Activated naive CD4-positive, alpha-beta T cell treated with anti-CD3 and anti-CD28 coated beads, Interleukin-2, amount 50 U/mL, for 24 hours (primary cell): ENCODE measurements at regions not wholly inside any gene's neighbourhood (a gene's known extent, or its start where the extent isn't known, plus 50 kb on each side); places are given as distances from the start of the nearest gene placed in this dataset.
"Not testable (repeated sequence)": the region's sequence is repeated elsewhere in the genome, so short reads cannot be mapped to it uniquely, and the experiment has no call there.

Experiments
- H3K27ac Mint-ChIP-seq: one replicate; pipeline ENCODE4 v1.8.0; 2021; ENCODE audit warnings: mild to moderate bottlenecking, mixed read lengths
- H3K27me3 Mint-ChIP-seq: one replicate; pipeline ENCODE4 v1.8.0; 2021; ENCODE audit warnings: mixed read lengths
- H3K36me3 Mint-ChIP-seq: one replicate; pipeline ENCODE4 v1.8.0; 2021; ENCODE audit warnings: mixed read lengths
- H3K4me1 Mint-ChIP-seq: one replicate; pipeline ENCODE4 v1.8.0; 2021; ENCODE audit warnings: mixed read lengths
- H3K4me3 Mint-ChIP-seq: one replicate; pipeline ENCODE4 v1.8.0; 2021; ENCODE audit warnings: mild to moderate bottlenecking, mixed read lengths
- H3K9me3 Mint-ChIP-seq: one replicate; pipeline ENCODE4 v1.8.0; 2021; ENCODE audit warnings: mixed read lengths

DNA sequence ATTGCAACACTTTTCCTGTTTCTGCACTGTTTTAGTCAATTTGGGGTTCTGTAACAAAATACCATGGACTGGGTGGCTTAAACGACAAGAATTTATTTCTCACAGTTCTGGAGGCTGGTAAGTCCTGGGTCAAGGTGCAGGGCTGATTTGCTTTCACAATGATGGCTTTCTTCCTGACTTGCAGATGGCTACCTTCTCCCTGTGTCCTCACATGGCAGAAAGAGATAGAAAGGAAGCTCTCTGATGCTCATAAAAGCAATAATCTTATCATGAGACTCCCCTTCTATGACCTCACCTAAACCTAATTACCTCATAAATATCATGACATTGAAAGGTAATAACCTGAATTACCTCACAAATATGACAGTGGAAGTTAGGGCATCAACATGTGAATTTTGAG is 511.5 kb upstream of the CITED2 start:
- Mint-ChIP-seq H3K27me3 (no peaks in the 10 kb centered on the region), H3K4me1 (no peaks in the 10 kb centered on the region), H3K9me3 (no peaks in the 10 kb centered on the region), H3K36me3 (no peaks in the 10 kb centered on the region), H3K4me3 (no peak overlapping the region), H3K27ac (no peak overlapping the region)

DNA sequence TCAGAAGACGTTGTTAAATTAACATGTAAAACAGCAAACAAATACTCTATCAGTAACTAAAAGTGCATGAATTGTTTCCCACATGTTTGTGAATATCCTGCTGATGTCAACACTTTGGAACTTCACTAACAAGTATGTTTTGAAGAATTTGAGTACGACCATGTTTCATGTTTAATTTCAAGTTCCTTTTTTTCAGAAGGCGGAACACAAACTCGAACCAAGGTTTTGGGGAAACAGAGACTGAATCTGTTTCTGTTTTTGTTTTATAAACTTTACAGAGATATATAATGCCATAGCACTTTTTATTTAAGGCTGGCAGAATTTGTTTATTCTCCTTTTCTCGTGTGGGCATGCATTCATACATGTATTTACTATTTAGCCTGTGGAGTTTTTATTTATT is 509.3 kb upstream of the CITED2 start:
- H3K9me3 Mint-ChIP-seq: no peaks in the 10 kb centered on the region
- peaks cover 1% of the 10 kb centered on the region for H3K27me3 Mint-ChIP-seq
- H3K4me1 Mint-ChIP-seq: no peaks in the 10 kb centered on the region
- no peak overlapping the region for H3K4me3 Mint-ChIP-seq
- no peaks in the 10 kb centered on the region for H3K36me3 Mint-ChIP-seq
- H3K27ac Mint-ChIP-seq: no peak overlapping the region

DNA sequence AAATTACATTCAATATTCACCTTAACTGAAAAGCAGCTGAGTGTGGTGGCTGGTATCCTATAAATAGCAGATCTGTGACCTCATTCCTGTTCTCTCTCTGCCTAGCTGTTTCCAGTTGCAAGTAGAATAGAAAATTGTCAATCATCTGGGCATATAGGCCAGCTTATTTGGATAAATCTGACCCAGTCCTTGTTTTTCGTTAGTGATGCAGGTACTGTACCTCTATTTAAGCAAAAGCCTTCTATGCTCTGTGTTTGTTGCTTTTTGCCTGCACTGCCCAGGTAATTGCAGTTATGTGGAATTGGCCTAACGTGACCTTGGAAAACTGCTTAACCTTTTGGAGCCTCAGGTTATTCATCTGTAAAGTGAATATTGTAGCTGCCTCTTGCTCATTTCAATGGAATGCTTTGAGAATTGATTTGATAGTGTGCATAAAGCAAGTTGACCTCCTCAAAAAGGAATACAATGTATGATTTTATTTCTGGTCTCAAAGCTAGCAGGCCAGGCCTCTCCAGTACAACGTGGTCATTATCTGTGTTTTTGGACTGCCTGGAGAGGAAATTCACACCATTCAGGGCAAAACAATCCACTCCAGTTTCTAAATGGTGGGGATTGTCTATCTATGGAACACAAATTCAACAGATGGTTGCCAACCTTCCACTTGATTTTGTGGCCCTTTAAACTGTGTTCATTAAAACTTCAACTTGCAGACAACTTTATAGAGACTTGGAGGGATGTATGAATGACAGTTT is 508.7 kb upstream of the CITED2 start:
- Mint-ChIP-seq H3K4me3 (no peak overlapping the region), H3K27ac (no peak overlapping the region), H3K36me3 (no peaks in the 10 kb centered on the region), H3K9me3 (no peaks in the 10 kb centered on the region), H3K4me1 (no peaks in the 10 kb centered on the region), H3K27me3 (peaks cover 3% of the 10 kb centered on the region)

DNA sequence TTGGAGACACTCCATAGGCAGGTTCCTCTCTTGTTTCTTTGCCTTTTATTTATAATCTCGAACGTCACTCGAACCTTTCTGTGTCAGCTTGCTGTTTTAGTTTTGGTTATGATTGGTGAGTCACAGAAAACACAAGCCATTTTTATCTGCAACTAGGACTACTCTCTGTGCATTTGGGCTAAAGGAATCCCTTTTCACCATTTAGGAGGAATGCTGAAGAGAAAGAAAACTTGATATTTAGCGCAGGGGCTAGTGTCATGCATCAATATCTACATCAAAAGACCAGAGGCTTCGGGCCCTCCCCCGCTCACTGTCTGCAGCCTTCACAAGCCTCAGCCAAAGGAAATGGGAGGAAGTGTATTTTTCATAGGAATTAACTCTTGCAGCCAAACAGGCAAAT is 507.8 kb upstream of the CITED2 start:
- no peaks in the 10 kb centered on the region for H3K4me1 Mint-ChIP-seq
- H3K36me3 Mint-ChIP-seq: no peaks in the 10 kb centered on the region
- H3K4me3 Mint-ChIP-seq: no peak overlapping the region
- no peaks in the 10 kb centered on the region for H3K9me3 Mint-ChIP-seq
- no peak overlapping the region for H3K27ac Mint-ChIP-seq
- peaks cover 3% of the 10 kb centered on the region for H3K27me3 Mint-ChIP-seq

DNA sequence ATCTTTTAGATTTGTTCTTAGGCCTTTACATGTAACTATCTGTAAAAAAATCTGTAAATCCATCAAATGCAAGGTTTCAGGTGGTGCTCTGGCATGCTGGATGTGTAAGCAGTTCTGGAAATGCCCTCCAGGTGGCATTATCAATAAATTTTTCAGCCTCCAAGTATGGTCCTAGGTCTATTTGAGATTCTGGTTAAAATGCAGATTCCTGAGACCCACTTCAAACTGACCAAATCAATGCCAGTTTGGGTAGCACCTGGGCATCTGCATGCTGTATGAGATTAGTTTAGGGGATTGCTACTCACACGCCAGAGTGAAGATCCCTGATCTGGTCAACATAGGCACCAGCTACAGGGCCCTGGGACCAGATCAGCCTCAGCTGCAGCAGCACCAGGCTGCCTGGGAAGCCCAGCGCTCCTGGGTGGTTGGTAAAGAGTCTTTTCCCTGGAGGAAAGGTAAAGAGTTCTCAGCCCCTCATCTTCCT is 507.3 kb upstream of the CITED2 start:
- Mint-ChIP-seq H3K9me3 (no peaks in the 10 kb centered on the region), H3K27ac (no peak overlapping the region), H3K4me1 (no peaks in the 10 kb centered on the region), H3K36me3 (no peaks in the 10 kb centered on the region), H3K4me3 (no peak overlapping the region), H3K27me3 (peaks cover 3% of the 10 kb centered on the region)

- Mint-ChIP-seq H3K27me3 (peaks cover 3% of the 10 kb centered on the region), H3K27ac (no peak overlapping the region)
These were observed 506.8 kb upstream of the CITED2 start for GRCh38 chr6:139881236-139881635.

GRCh38 chr6:139879823-139880356 is 505.4 kb upstream of the CITED2 start:
- no peaks in the 10 kb centered on the region for H3K9me3 Mint-ChIP-seq
- H3K4me3 Mint-ChIP-seq: no peak overlapping the region
- no peak overlapping the region for H3K27ac Mint-ChIP-seq
- H3K36me3 Mint-ChIP-seq: no peaks in the 10 kb centered on the region
- H3K27me3 Mint-ChIP-seq: peaks cover 3% of the 10 kb centered on the region
- H3K4me1 Mint-ChIP-seq: no peaks in the 10 kb centered on the region

More at GRCh38 chr6:139881236-139881635, 506.8 kb upstream of the CITED2 start:
- no peak overlapping the region for H3K4me3 Mint-ChIP-seq
- no peaks in the 10 kb centered on the region for H3K4me1 Mint-ChIP-seq
- H3K9me3 Mint-ChIP-seq: no peaks in the 10 kb centered on the region
- H3K36me3 Mint-ChIP-seq: no peaks in the 10 kb centered on the region

- H3K9me3 Mint-ChIP-seq, H3K27ac Mint-ChIP-seq, H3K4me3 Mint-ChIP-seq, H3K27me3 Mint-ChIP-seq, H3K4me1 Mint-ChIP-seq, H3K36me3 Mint-ChIP-seq: not testable (repeated sequence)
These were observed 504.8 kb upstream of the CITED2 start for GRCh38 chr6:139879241-139879640.

GRCh38 chr6:139877828-139878405 is 503.5 kb upstream of the CITED2 start:
- H3K27ac Mint-ChIP-seq: no peak overlapping the region

DNA sequence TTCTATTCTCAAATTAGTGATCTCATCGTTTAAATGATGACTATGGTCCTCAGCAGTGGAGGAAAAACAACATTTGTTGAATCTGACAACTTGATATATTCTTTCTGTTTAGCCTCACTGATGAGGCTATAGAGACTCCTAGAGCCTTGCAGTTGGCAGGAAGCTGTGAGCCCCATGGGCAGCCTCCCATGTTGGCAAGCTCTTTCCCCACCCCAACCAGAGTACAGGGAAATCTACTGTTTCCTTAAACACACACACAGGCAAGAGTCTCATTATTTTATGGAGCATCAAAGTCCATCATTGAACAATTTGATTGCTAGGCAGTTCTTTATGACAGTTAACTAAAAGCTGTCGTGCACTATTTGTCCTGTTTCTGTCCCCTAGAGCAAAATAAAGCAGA is 498.2 kb upstream of the CITED2 start:
- Mint-ChIP-seq H3K4me3 (no peak overlapping the region), H3K36me3 (no peaks in the 10 kb centered on the region), H3K9me3 (no peaks in the 10 kb centered on the region), H3K4me1 (no peaks in the 10 kb centered on the region), H3K27me3 (no peaks in the 10 kb centered on the region), H3K27ac (no peak overlapping the region)

More at GRCh38 chr6:139877828-139878405, 503.5 kb upstream of the CITED2 start:
- H3K27me3 Mint-ChIP-seq: peaks cover 3% of the 10 kb centered on the region
- H3K9me3 Mint-ChIP-seq: no peaks in the 10 kb centered on the region
- H3K36me3 Mint-ChIP-seq: no peaks in the 10 kb centered on the region
- H3K4me3 Mint-ChIP-seq: no peak overlapping the region
- no peaks in the 10 kb centered on the region for H3K4me1 Mint-ChIP-seq

DNA sequence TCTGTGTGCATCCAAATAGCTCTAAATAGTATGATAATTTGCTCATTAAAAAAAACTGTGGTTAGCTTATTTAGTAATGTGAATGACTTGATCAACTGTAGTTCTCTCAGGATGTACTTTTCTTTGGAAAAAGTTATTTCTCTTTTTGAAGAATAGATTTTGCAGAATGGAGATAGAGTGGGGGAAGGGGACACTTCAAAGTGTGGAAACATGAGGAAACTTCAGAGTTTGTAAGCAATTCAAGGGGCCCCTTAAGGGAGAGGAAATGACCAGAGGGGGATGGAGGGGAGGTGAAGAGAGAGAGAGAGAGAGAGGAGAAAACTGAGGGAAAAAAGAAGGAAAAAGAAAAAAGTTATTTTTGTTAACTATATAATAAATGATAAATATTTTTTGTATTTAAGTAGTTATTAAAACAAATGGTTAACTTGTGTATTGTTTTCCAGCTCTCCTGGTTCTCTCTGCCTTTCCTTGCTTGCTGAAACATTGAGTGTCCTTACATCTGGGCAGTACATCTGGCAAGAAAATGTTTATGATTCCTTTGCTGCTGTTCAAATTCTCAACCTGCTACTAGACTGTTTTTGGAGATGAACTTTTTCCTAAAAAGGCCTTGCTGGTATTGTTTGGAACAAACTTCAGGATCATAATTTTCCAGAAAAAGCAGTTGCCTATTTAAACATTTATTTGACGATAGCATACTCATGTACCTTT is 497.5 kb upstream of the CITED2 start:
- H3K36me3 Mint-ChIP-seq: no peaks in the 10 kb centered on the region
- H3K27ac Mint-ChIP-seq: no peak overlapping the region
- no peaks in the 10 kb centered on the region for H3K4me1 Mint-ChIP-seq
- H3K9me3 Mint-ChIP-seq: no peaks in the 10 kb centered on the region
- H3K4me3 Mint-ChIP-seq: no peak overlapping the region
- no peaks in the 10 kb centered on the region for H3K27me3 Mint-ChIP-seq

GRCh38 chr6:139871165-139871710 is 496.8 kb upstream of the CITED2 start:
- no peaks in the 10 kb centered on the region for H3K4me1 Mint-ChIP-seq
- H3K27me3 Mint-ChIP-seq: no peaks in the 10 kb centered on the region
- no peaks in the 10 kb centered on the region for H3K36me3 Mint-ChIP-seq
- H3K4me3 Mint-ChIP-seq: no peak overlapping the region
- no peak overlapping the region for H3K27ac Mint-ChIP-seq
- no peaks in the 10 kb centered on the region for H3K9me3 Mint-ChIP-seq

GRCh38 chr6:139868576-139868975 is 494.1 kb upstream of the CITED2 start:
- Mint-ChIP-seq H3K4me3 (no peak overlapping the region), H3K27me3 (no peaks in the 10 kb centered on the region), H3K4me1 (no peaks in the 10 kb centered on the region), H3K36me3 (no peaks in the 10 kb centered on the region), H3K9me3 (no peaks in the 10 kb centered on the region), H3K27ac (no peak overlapping the region)

GRCh38 chr6:139863964-139864363 is 489.5 kb upstream of the CITED2 start:
- Mint-ChIP-seq H3K27ac (no peak overlapping the region), H3K4me1 (no peaks in the 10 kb centered on the region), H3K9me3 (no peaks in the 10 kb centered on the region), H3K27me3 (peaks cover 3% of the 10 kb centered on the region), H3K4me3 (no peak overlapping the region), H3K36me3 (no peaks in the 10 kb centered on the region)

- H3K27ac Mint-ChIP-seq: no peak overlapping the region
- H3K4me1 Mint-ChIP-seq: no peaks in the 10 kb centered on the region
- H3K4me3 Mint-ChIP-seq: no peak overlapping the region
- peaks cover 3% of the 10 kb centered on the region for H3K27me3 Mint-ChIP-seq
- H3K36me3 Mint-ChIP-seq: no peaks in the 10 kb centered on the region
- H3K9me3 Mint-ChIP-seq: no peaks in the 10 kb centered on the region
These were observed 488.9 kb upstream of the CITED2 start for GRCh38 chr6:139863346-139863745.

- Mint-ChIP-seq H3K4me3 (no peak overlapping the region), H3K27ac (no peak overlapping the region), H3K27me3 (peaks cover 3% of the 10 kb centered on the region), H3K4me1 (no peaks in the 10 kb centered on the region), H3K36me3 (no peaks in the 10 kb centered on the region), H3K9me3 (no peaks in the 10 kb centered on the region)
These were observed 487.9 kb upstream of the CITED2 start for GRCh38 chr6:139862311-139862710.
